SU-DHL-6 (cell line): ENCODE measurements at regions not wholly inside any gene's neighbourhood (a gene's known extent, or its start where the extent isn't known, plus 50 kb on each side); places are given as distances from the start of the nearest gene placed in this dataset.

ENCODE experiments used
- CTCF ChIP-seq: fragments of 200-600 bp; sonication (generic); IDR thresholded peaks from one replicate; pipeline ENCODE4 v1.5.1; 2017; ENCODE audit warnings: antibody characterized with exemption, mild to moderate bottlenecking, low read length, moderate library complexity; ENCODE audit not compliant: insufficient read depth, poor library complexity, severe bottlenecking
- EZH2phosphoT487 ChIP-seq: fragments of 200-600 bp; sonication (generic), shearing (Covaris generic); conservative IDR thresholded peaks from 2 replicates; pipeline ENCODE4 v1.6.1; 2018; ENCODE audit warnings: mild to moderate bottlenecking, antibody characterized with exemption, low read length, moderate library complexity, mixed read lengths

DNA sequence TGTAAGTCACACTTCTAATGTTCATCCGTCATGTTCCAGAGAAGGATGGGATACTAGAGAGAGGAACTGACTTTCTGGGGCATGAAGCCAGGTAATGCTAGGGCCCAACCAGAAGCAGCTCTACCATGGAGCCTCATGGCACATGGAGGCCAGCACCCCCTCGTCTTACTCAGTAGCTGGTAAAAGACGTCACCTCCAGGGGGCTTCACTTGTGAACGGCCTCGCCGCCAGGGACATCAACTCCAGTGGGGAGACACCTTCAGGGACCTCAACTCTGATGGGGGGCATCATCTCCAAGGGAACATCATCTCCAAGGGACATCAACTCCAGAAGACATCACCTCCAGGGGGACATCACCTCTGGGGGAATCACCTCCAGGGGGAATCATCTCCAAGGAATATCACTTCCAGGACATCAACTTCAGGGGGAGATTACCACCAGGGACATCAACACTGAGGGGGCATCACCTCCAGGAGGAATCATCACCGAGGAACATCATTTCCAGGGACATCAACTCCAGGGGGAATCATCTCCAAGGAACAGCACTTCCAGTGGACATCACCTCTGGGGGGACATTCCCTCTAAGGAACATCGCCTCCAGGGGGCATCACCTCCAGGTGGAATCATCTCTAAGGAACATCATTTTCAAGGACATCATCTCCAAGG lies 168.4 kb downstream of the NDUFA10 start:
- TF ChIP-seq CTCF: no peak
- no peak for TF ChIP-seq EZH2phosphoT487
